B cell (primary cell): ENCODE measurements at regions not wholly inside any gene's neighbourhood (a gene's known extent, or its start where the extent isn't known, plus 50 kb on each side); places are given as distances from the start of the nearest gene placed in this dataset.

Source experiments
- ATAC-seq: fragments of 200-7000 bp; cut with Tn5 transposase; one replicate; pipeline ENCODE4 v1.10.0; 2021; ENCODE audit warnings: low read depth, mild to moderate bottlenecking, moderate number of reproducible peaks, moderate library complexity
- CTCF ChIA-PET: fragments of 350-600 bp; sonication (Branson Sonifier 250); formaldehyde crosslinking; loops from one replicate; lab custom pipeline; 2021; ENCODE audit warnings: antibody characterized with exemption, inconsistent platforms; lab: Charles Lee
- POLR2A ChIA-PET: fragments of 350-600 bp; sonication (Branson Sonifier 250); formaldehyde crosslinking; loops from one replicate; lab custom pipeline; 2021; ENCODE audit warnings: antibody characterized with exemption; lab: Charles Lee
- DNase-seq: peaks from one replicate; pipeline ENCODE4 v3.0.0; 2013
- H2AFZ ChIP-seq: 2 replicates; pipeline ENCODE4 v1.6.1; 2012; ENCODE audit warnings: mild to moderate bottlenecking, low read depth, low read length; ENCODE audit not compliant: insufficient read depth, poor library complexity, severe bottlenecking
- H3K27ac ChIP-seq, 2 donors: 1 replicate in 1 of 2; 2 replicates in 1 of 2; pipeline ENCODE4 v1.5.1; 2012 to 2013; ENCODE audit warnings: low read length in 2 of 2, mild to moderate bottlenecking in 2 of 2, moderate library complexity in 1 of 2
- H3K27me3 ChIP-seq, 4 experiments: fragments of 200-600 bp in 1 of 4; sonication (generic) in 1 of 4; replicated peaks in 1 of 4; 1 replicate in 2 of 4; 2 replicates in 2 of 4; pipeline versions ENCODE4 v1.6.1 to v1.7.0; 2013 to 2016; ENCODE audit warnings: low read length in 3 of 4, mild to moderate bottlenecking in 2 of 4, mixed read lengths in 1 of 4, moderate library complexity in 1 of 4; ENCODE audit not compliant: insufficient read depth in 4 of 4, control insufficient read depth in 3 of 4; ENCODE audit errors: control extremely low read depth in 1 of 4
- H3K36me3 ChIP-seq, 2 experiments: replicated peaks in 1 of 2; 1 replicate in 1 of 2; 2 replicates in 1 of 2; pipeline versions ENCODE4 v1.6.1 to v1.7.1; 2013; ENCODE audit warnings: low read length in 1 of 2; ENCODE audit not compliant: insufficient read depth in 2 of 2, control insufficient read depth in 1 of 2; ENCODE audit errors: control extremely low read depth in 1 of 2, extremely low read depth in 1 of 2
- H3K4me1 ChIP-seq, 2 donors: fragments of 200-600 bp in 1 of 2; sonication (generic) in 1 of 2; 1 replicate in 1 of 2; 2 replicates in 1 of 2; pipeline versions ENCODE4 v1.5.1 to v1.6.1; 2013 to 2017; ENCODE audit warnings: low read length in 2 of 2; ENCODE audit not compliant: control insufficient read depth in 2 of 2, insufficient read depth in 2 of 2
- H3K4me2 ChIP-seq: replicated peaks from 2 replicates; pipeline ENCODE3; 2012; ENCODE audit warnings: mild to moderate bottlenecking, low read depth, low read length; ENCODE audit not compliant: poor library complexity, severe bottlenecking
- H3K4me3 ChIP-seq, 5 experiments: fragments of 200-600 bp in 1 of 5; sonication (generic) in 1 of 5; 1 replicate in 3 of 5; 2 replicates in 2 of 5; pipeline versions ENCODE4 v1.5.1 to v1.7.0; 2011 to 2016; ENCODE audit warnings: low read length in 4 of 5, mild to moderate bottlenecking in 4 of 5, low read depth in 2 of 5, control low read depth in 1 of 5, moderate library complexity in 1 of 5; ENCODE audit not compliant: insufficient read depth in 1 of 5; ENCODE audit errors: control extremely low read depth in 1 of 5, extremely low read depth in 1 of 5
- H3K79me2 ChIP-seq: fragments of 200-600 bp; sonication (generic); one replicate; pipeline ENCODE4 v1.6.0; 2016; ENCODE audit warnings: low read length; ENCODE audit not compliant: control insufficient read depth, insufficient read depth
- H3K9ac ChIP-seq: fragments of 200-600 bp; sonication (generic); 2 replicates; pipeline ENCODE4 v1.6.1; 2017; ENCODE audit warnings: mild to moderate bottlenecking, low read length, moderate library complexity
- H3K9me3 ChIP-seq, 3 donors: one replicate each; pipeline versions ENCODE4 v1.6.1 to v1.7.1; 2013; ENCODE audit warnings: low read length in 2 of 3; ENCODE audit not compliant: control insufficient read depth in 2 of 3, insufficient read depth in 1 of 3; ENCODE audit errors: control extremely low read depth in 1 of 3
- H4K20me1 ChIP-seq: 2 replicates; pipeline ENCODE4 v1.6.0; 2012; ENCODE audit warnings: mild to moderate bottlenecking, low read length; ENCODE audit not compliant: insufficient read depth, control insufficient read depth, poor library complexity, severe bottlenecking
- H3K27ac Mint-ChIP-seq: one replicate; pipeline ENCODE4 v1.8.0; 2021; ENCODE audit warnings: mixed read lengths
- H3K27me3 Mint-ChIP-seq: one replicate; pipeline ENCODE4 v1.8.0; 2021; ENCODE audit warnings: mixed read lengths
- H3K4me1 Mint-ChIP-seq: one replicate; pipeline ENCODE4 v1.8.0; 2021; ENCODE audit warnings: mixed read lengths
- H3K4me3 Mint-ChIP-seq: one replicate; pipeline ENCODE4 v1.8.0; 2021; ENCODE audit warnings: mixed read lengths
- H3K9me3 Mint-ChIP-seq: one replicate; pipeline ENCODE4 v1.8.0; 2022; ENCODE audit warnings: mixed read lengths; ENCODE audit not compliant: insufficient read depth
- EZH2 ChIP-seq: IDR thresholded peaks from 2 replicates; pipeline ENCODE4 v1.6.1; 2012; ENCODE audit warnings: borderline replicate concordance, low read depth, mild to moderate bottlenecking, moderate library complexity, low read length; ENCODE audit not compliant: insufficient read depth, poor library complexity, severe bottlenecking
- WGBS: methylation state at CpG from one replicate; pipeline ENCODE4 v1.1.5; 2013; ENCODE audit warnings: missing lambda C conversion rate; ENCODE audit not compliant: insufficient coverage; 5-methylcytosine and 5-hydroxymethylcytosine counted together
- intact Hi-C: fragments of 100-400 bp; cut with micrococcal nuclease; formaldehyde crosslinking; loops from one replicate; pipeline ENCODE4 v1.10.0; 2022
- TF ChIP-seq, protein P1 (sequence below): fragments of 200-600 bp; IDR thresholded peaks from one replicate; pipeline ENCODE4 v1.8.0; 2022; ENCODE audit warnings: antibody characterized with exemption, mild to moderate bottlenecking

GRCh38 chr6:47897247-47897646 lies 115.4 kb downstream of the OPN5 start:
- H2AFZ ChIP-seq, result no peak overlapping the region
- 90% methylated on average over 2 of the region's 3 CpGs for WGBS
- TF ChIP-seq, protein P1, sequence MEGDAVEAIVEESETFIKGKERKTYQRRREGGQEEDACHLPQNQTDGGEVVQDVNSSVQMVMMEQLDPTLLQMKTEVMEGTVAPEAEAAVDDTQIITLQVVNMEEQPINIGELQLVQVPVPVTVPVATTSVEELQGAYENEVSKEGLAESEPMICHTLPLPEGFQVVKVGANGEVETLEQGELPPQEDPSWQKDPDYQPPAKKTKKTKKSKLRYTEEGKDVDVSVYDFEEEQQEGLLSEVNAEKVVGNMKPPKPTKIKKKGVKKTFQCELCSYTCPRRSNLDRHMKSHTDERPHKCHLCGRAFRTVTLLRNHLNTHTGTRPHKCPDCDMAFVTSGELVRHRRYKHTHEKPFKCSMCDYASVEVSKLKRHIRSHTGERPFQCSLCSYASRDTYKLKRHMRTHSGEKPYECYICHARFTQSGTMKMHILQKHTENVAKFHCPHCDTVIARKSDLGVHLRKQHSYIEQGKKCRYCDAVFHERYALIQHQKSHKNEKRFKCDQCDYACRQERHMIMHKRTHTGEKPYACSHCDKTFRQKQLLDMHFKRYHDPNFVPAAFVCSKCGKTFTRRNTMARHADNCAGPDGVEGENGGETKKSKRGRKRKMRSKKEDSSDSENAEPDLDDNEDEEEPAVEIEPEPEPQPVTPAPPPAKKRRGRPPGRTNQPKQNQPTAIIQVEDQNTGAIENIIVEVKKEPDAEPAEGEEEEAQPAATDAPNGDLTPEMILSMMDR, result no peak
- no peak for TF ChIP-seq EZH2
- POLR2A ChIA-PET, result no interaction called here
- H3K27me3 Mint-ChIP-seq, result no peaks in the 10 kb centered on the region
- no peak overlapping the region for H3K4me3 Mint-ChIP-seq
- H3K4me3 ChIP-seq, result no peak overlapping the region
- H3K9ac ChIP-seq, result no peak overlapping the region
- no peaks in the 10 kb centered on the region for H3K4me1 Mint-ChIP-seq
- intact Hi-C loops, result no loop called here
- H3K9me3 ChIP-seq, result no peaks in the 10 kb centered on the region
- no peaks in the 10 kb centered on the region for H3K27me3 ChIP-seq
- CTCF ChIA-PET, result no interaction called here
- H3K36me3 ChIP-seq, result no peaks in the 10 kb centered on the region
- no peaks in the 10 kb centered on the region for H3K4me1 ChIP-seq
- H3K9me3 Mint-ChIP-seq, result peaks cover 5% of the 10 kb centered on the region
- DNase-seq, result no peak
- no peak overlapping the region for H3K27ac ChIP-seq
- H3K79me2 ChIP-seq, result no peaks in the 10 kb centered on the region
- H3K27ac Mint-ChIP-seq, result no peak overlapping the region
- H4K20me1 ChIP-seq, result no peaks in the 10 kb centered on the region
- H3K4me2 ChIP-seq, result no peak overlapping the region
- ATAC-seq, result no peak

DNA sequence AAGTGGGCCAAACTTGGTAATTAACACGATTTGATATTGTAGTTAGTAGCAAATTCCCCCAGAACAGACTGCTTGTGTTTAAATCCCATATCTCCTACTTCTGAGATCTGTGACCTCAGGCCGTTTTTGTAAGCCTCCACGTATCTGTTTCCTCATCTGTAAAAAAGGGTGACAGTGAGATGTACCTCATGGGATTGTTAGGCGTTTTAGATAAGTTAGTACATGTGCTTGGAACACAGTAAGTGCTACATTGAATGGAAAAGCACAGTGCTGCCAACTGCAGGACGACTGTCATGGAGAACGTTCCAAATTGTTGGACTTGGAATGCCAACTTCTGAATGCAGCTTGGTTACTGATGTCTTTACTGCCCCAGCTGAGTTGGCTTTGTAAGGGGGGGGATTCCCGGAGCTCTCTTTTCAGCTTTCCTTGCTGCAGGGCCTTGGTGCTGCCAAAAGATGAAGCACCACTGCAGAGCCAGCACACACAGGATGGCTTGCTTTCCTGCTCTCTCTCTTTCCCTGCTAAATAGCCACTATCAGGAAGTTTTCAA lies 108.6 kb downstream of the OPN5 start:
- no peak for ATAC-seq
- TF ChIP-seq, protein P1, result no peak
- no peak for TF ChIP-seq EZH2
- no peak for DNase-seq
- no peaks in the 10 kb centered on the region for H3K27me3 ChIP-seq
- WGBS, result 81% methylated on average over 6 of the region's 7 CpGs
- no peak overlapping the region for H2AFZ ChIP-seq
- CTCF ChIA-PET, result no interaction called here
- H3K79me2 ChIP-seq, result no peaks in the 10 kb centered on the region
- H3K9ac ChIP-seq, result no peak overlapping the region
- no peaks in the 10 kb centered on the region for H4K20me1 ChIP-seq
- H3K9me3 ChIP-seq, result peaks cover 0 to 6% (median 0%) of the 10 kb centered on the region in 3 donors
- H3K4me3 ChIP-seq, result no peak overlapping the region
- intact Hi-C loops, result no loop called here
- no peaks in the 10 kb centered on the region for H3K36me3 ChIP-seq
- H3K27ac Mint-ChIP-seq, result no peak overlapping the region
- H3K27me3 Mint-ChIP-seq, result no peaks in the 10 kb centered on the region
- peaks cover 4% of the 10 kb centered on the region for H3K9me3 Mint-ChIP-seq
- no peaks in the 10 kb centered on the region for H3K4me1 ChIP-seq
- no peak overlapping the region for H3K4me3 Mint-ChIP-seq
- no peak overlapping the region for H3K27ac ChIP-seq
- H3K4me2 ChIP-seq, result no peak overlapping the region
- H3K4me1 Mint-ChIP-seq, result no peaks in the 10 kb centered on the region
- POLR2A ChIA-PET, result no interaction called here
